H1 (cell line): ENCODE measurements at regions not wholly inside any gene's neighbourhood (a gene's known extent, or its start where the extent isn't known, plus 50 kb on each side); places are given as distances from the start of the nearest gene placed in this dataset.

ENCODE experiments used
- CTCF ChIA-PET: fragments of 300-600 bp; sonication (Branson Sonifier 250); formaldehyde crosslinking; loops from one replicate; lab custom pipeline; 2021; ENCODE audit not compliant: partially characterized antibody; lab: Charles Lee
- POLR2A ChIA-PET: fragments of 300-600 bp; sonication (Branson Sonifier 250); formaldehyde crosslinking; loops from one replicate; lab custom pipeline; 2021; ENCODE audit warnings: inconsistent platforms; ENCODE audit not compliant: partially characterized antibody; lab: Charles Lee
- DNase-seq, 2 experiments: peaks; one replicate each; pipeline versions ENCODE4 v3.0.0 to v3.0.0-alpha.2; 2010 to 2022; ENCODE audit warnings: low spot score in 2 of 2, low read depth in 1 of 2, mixed read lengths in 1 of 2
- FAIRE-seq: peaks from 2 replicates; lab custom pipeline; 2011; peaks lifted over from hg19 to GRCh38; lab: Jason Lieb, UNC
- H2AFZ ChIP-seq: 2 replicates; pipeline ENCODE4 v1.8.1; 2012; ENCODE audit warnings: low read length, inconsistent platforms
- H2AK5ac ChIP-seq: 2 replicates; pipeline ENCODE4 v1.6.1; 2013; ENCODE audit warnings: low read depth, low read length
- H2BK120ac ChIP-seq: replicated peaks from 2 replicates; pipeline ENCODE3; 2013; ENCODE audit warnings: low read depth, low read length, inconsistent platforms
- H2BK12ac ChIP-seq: 2 replicates; pipeline ENCODE4 v1.6.1; 2013; ENCODE audit warnings: low read depth, low read length
- H2BK15ac ChIP-seq: 2 replicates; pipeline ENCODE4 v1.6.1; 2013; ENCODE audit warnings: low read length
- H2BK20ac ChIP-seq: 2 replicates; pipeline ENCODE4 v1.6.1; 2013; ENCODE audit warnings: low read length
- H2BK5ac ChIP-seq: 2 replicates; pipeline ENCODE4 v1.6.1; 2013; ENCODE audit warnings: low read depth, low read length
- H3K14ac ChIP-seq: 2 replicates; pipeline ENCODE4 v1.6.1; 2013; ENCODE audit warnings: inconsistent platforms; ENCODE audit not compliant: insufficient read length
- H3K18ac ChIP-seq: 2 replicates; pipeline ENCODE4 v1.6.1; 2013; ENCODE audit warnings: low read length; ENCODE audit errors: extremely low read depth
- H3K23ac ChIP-seq: 2 replicates; pipeline ENCODE4 v1.6.1; 2013; ENCODE audit warnings: inconsistent platforms; ENCODE audit not compliant: insufficient read length
- H3K23me2 ChIP-seq: 2 replicates; pipeline ENCODE4 v1.6.1; 2013; ENCODE audit warnings: low read depth, low read length
- H3K27ac ChIP-seq: 2 replicates; pipeline ENCODE4 v1.6.1; 2011; ENCODE audit warnings: low read depth, low read length, inconsistent platforms
- H3K27me3 ChIP-seq, 4 experiments: replicated peaks in 1 of 4; 1 replicate in 1 of 4; 2 replicates in 3 of 4; pipeline versions ENCODE4 v1.6.1 to v1.8.1; 2011 to 2013; ENCODE audit warnings: low read length in 3 of 4, mild to moderate bottlenecking in 3 of 4, inconsistent platforms in 2 of 4, mixed read lengths in 2 of 4, moderate library complexity in 1 of 4; ENCODE audit not compliant: control insufficient read depth in 3 of 4, insufficient read depth in 3 of 4; ENCODE audit errors: extremely low read depth in 1 of 4
- H3K36me3 ChIP-seq, 4 experiments: 2 replicates each; pipeline versions ENCODE4 v1.6.1 to v1.8.1; 2011 to 2013; ENCODE audit warnings: mild to moderate bottlenecking in 4 of 4, low read length in 3 of 4, moderate library complexity in 2 of 4, control low read depth in 1 of 4, inconsistent platforms in 1 of 4; ENCODE audit not compliant: insufficient read depth in 4 of 4, control insufficient read depth in 2 of 4
- H3K4ac ChIP-seq: replicated peaks from 2 replicates; pipeline ENCODE3; 2013; ENCODE audit warnings: low read length, low read depth, mixed read lengths, inconsistent platforms; ENCODE audit not compliant: insufficient read length
- H3K4me1 ChIP-seq, 4 experiments: replicated peaks in 1 of 4; 1 replicate in 1 of 4; 2 replicates in 3 of 4; pipeline versions ENCODE4 v1.6.1 to v1.8.1; 2011 to 2013; ENCODE audit warnings: low read length in 3 of 4, inconsistent platforms in 2 of 4, mixed read lengths in 1 of 4; ENCODE audit not compliant: insufficient read depth in 4 of 4, control insufficient read depth in 3 of 4
- H3K4me2 ChIP-seq, 2 experiments: 2 replicates each; pipeline versions ENCODE4 v1.6.1 to v1.8.1; 2011 to 2013; ENCODE audit warnings: low read depth in 2 of 2, low read length in 2 of 2, control low read depth in 1 of 2, inconsistent platforms in 1 of 2, mild to moderate bottlenecking in 1 of 2; ENCODE audit not compliant: insufficient read depth in 1 of 2
- H3K4me3 ChIP-seq, 4 experiments: fragments of 200-600, 300-600 bp in 1 of 4; sonication (generic), shearing (Covaris generic), sonication (Bioruptor Twin) in 1 of 4; 2 replicates each; pipeline versions ENCODE4 v1.5.1 to v1.8.1; 2011 to 2016; ENCODE audit warnings: low read length in 4 of 4, low read depth in 3 of 4, control low read depth in 2 of 4, inconsistent platforms in 2 of 4, mild to moderate bottlenecking in 2 of 4, mixed read lengths in 1 of 4, moderate library complexity in 1 of 4; ENCODE audit not compliant: insufficient read depth in 2 of 4; ENCODE audit errors: extremely low read depth in 1 of 4
- H3K56ac ChIP-seq: replicated peaks from 2 replicates; pipeline ENCODE3; 2013; ENCODE audit warnings: low read depth, mild to moderate bottlenecking, mixed read lengths, low read length, inconsistent platforms; ENCODE audit not compliant: insufficient read length
- H3K79me1 ChIP-seq: 2 replicates; pipeline ENCODE4 v1.6.1; 2013; ENCODE audit warnings: low read depth, low read length, control low read depth
- H3K79me2 ChIP-seq, 2 experiments: 2 replicates each; pipeline versions ENCODE4 v1.6.1 to v1.8.1; 2012 to 2013; ENCODE audit warnings: low read length in 2 of 2, mild to moderate bottlenecking in 2 of 2, inconsistent platforms in 1 of 2; ENCODE audit not compliant: insufficient read depth in 2 of 2, control insufficient read depth in 1 of 2
- H3K9ac ChIP-seq, 4 experiments: replicated peaks in 1 of 4; 1 replicate in 1 of 4; 2 replicates in 3 of 4; pipeline versions ENCODE4 v1.6.1 to v1.8.1; 2011 to 2013; ENCODE audit warnings: low read depth in 3 of 4, low read length in 3 of 4, control low read depth in 2 of 4, mild to moderate bottlenecking in 2 of 4, moderate library complexity in 2 of 4, inconsistent platforms in 1 of 4; ENCODE audit errors: extremely low read depth in 1 of 4
- H3K9me3 ChIP-seq, 2 experiments: 2 replicates each; pipeline versions ENCODE4 v1.6.1 to v1.8.1; 2012 to 2013; ENCODE audit warnings: mild to moderate bottlenecking in 2 of 2, moderate library complexity in 2 of 2, control low read depth in 1 of 2, inconsistent platforms in 1 of 2, low read depth in 1 of 2, low read length in 1 of 2, mixed read lengths in 1 of 2; ENCODE audit not compliant: insufficient read depth in 2 of 2
- H4K20me1 ChIP-seq, 2 experiments: replicated peaks in 1 of 2; 2 replicates each; pipeline versions ENCODE3 to v1.8.1; 2011 to 2013; ENCODE audit warnings: inconsistent platforms in 2 of 2, low read length in 2 of 2, mild to moderate bottlenecking in 1 of 2; ENCODE audit not compliant: insufficient read depth in 2 of 2, control insufficient read depth in 1 of 2
- H4K5ac ChIP-seq: 2 replicates; pipeline ENCODE4 v1.6.1; 2013; ENCODE audit warnings: low read length, low read depth, mixed read lengths, inconsistent platforms; ENCODE audit not compliant: insufficient read length
- H4K8ac ChIP-seq: 2 replicates; pipeline ENCODE4 v1.8.0; 2013; ENCODE audit warnings: mild to moderate bottlenecking, moderate library complexity, low read length, inconsistent platforms; ENCODE audit not compliant: insufficient read depth; ENCODE audit errors: extremely low read depth
- H4K91ac ChIP-seq: replicated peaks from 2 replicates; pipeline ENCODE3; 2013; ENCODE audit warnings: low read length, mixed read lengths, inconsistent platforms; ENCODE audit not compliant: insufficient read length
- BACH1 ChIP-seq: IDR thresholded peaks from 2 replicates; pipeline ENCODE4 v1.6.1; 2012; ENCODE audit warnings: low read length, improper control_type of control experiment
- JUN ChIP-seq: IDR thresholded peaks from 2 replicates; pipeline ENCODE4 v1.6.1; 2011; ENCODE audit warnings: low read depth, mild to moderate bottlenecking, improper control_type of control experiment, low read length
- KDM5A ChIP-seq: fragments of 200-600 bp; IDR thresholded peaks from 2 replicates; pipeline ENCODE4 v1.7.1; 2012; ENCODE audit warnings: mild to moderate bottlenecking, low read length, inconsistent platforms, mixed read lengths
- RXRA ChIP-seq: IDR thresholded peaks from 2 replicates; pipeline ENCODE4 v1.6.1; 2011; ENCODE audit warnings: low read depth, mild to moderate bottlenecking, low read length, moderate library complexity; ENCODE audit not compliant: insufficient read depth
- SIX5 ChIP-seq: IDR thresholded peaks from 2 replicates; pipeline ENCODE4 v1.6.1; 2011; ENCODE audit warnings: mild to moderate bottlenecking, low read depth, low read length
- WGBS, 2 experiments: shearing (Covaris generic) in 1 of 2; methylation state at CpG; one replicate each; pipeline versions ENCODE4 v1.1.6 to v1.1.7; 2013 to 2015; ENCODE audit warnings: low lambda C conversion rate in 2 of 2, mixed read lengths in 2 of 2, inconsistent platforms in 1 of 2, low coverage in 1 of 2, missing lambda C conversion rate in 1 of 2; ENCODE audit not compliant: insufficient replicate concordance in 2 of 2, insufficient coverage in 1 of 2, insufficient read length in 1 of 2; ENCODE audit errors: extremely low coverage in 1 of 2, missing lambda C conversion rate in 1 of 2; 5-methylcytosine and 5-hydroxymethylcytosine counted together

DNA sequence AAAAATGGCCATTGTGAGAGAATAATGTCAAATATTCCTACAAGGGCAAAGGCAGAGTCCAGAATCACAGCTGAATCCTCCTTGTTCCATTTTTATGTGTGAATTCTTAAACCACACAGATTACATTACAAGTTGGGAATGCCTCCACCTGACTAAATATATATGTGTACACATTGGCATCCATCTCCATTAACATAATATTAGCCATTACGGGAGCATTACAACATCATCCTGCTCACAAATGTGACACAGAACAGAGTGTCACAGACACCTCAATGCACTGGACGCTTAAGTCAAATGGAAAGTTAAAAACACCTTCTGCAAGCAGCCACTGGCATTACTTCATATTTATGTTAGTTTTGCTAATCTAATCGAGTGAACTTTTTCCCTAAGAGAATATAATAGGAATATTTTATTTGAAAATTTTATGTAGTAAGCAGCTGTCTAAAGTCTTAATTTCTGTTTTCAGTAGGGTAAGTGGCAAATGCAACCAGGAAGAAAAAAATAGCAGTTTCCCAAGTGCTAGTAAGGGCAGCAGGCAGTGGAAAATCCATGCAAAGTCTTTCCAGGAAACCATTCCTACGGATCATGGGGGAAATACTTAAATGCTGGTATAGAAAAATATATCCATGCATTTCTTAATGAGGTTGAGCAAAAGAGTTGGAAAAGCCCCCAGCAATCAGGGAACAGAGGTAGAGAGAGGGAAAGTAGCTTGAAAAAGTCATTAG, 255.6 kb downstream of the OSR1 start:
- Histone ChIP-seq H3K4me3 (no peak overlapping the region), H4K5ac (no peak overlapping the region), H4K20me1 (no peaks in the 10 kb centered on the region), H3K27ac (no peak overlapping the region), H3K56ac (no peak overlapping the region), H3K4ac (no peak overlapping the region), H2AFZ (no peak overlapping the region), H4K8ac (no peak overlapping the region), H3K14ac (no peak overlapping the region), H2BK15ac (no peak overlapping the region), H2BK12ac (no peak overlapping the region), H3K4me2 (no peak overlapping the region), H2BK5ac (no peak overlapping the region), H3K23ac (no peak overlapping the region), H3K36me3 (no peaks in the 10 kb centered on the region), H3K23me2 (no peaks in the 10 kb centered on the region), H3K79me2 (no peaks in the 10 kb centered on the region), H3K4me1 (no peaks in the 10 kb centered on the region), H3K79me1 (no peaks in the 10 kb centered on the region), H3K18ac (no peak overlapping the region), H3K27me3 (no peaks in the 10 kb centered on the region), H4K91ac (no peak overlapping the region), H3K9ac (no peak overlapping the region), H2AK5ac (no peak overlapping the region), H3K9me3 (no peaks in the 10 kb centered on the region), H2BK20ac (no peak overlapping the region), H2BK120ac (no peak overlapping the region)
- FAIRE-seq (no peak), DNase-seq (no peak)
- POLR2A ChIA-PET, result no interaction called here
- TF ChIP-seq BACH1 (no peak), RXRA (no peak), KDM5A (no peak), JUN (no peak), SIX5 (no peak)
- CTCF ChIA-PET, result interaction anchor here (1.2 to 1.7 kb wide), 2 partner anchors 12 to 67 kb away, joined by 3 read pairs; no protein-coding TSS in a partner anchor
- WGBS, 2 experiments, result 94% methylated on average over 4 of the region's 4 CpGs; no CpG with 5 or more reads in 1 of the 2 experiments
